B cell (primary cell): ENCODE measurements at regions not wholly inside any gene's neighbourhood (a gene's known extent, or its start where the extent isn't known, plus 50 kb on each side); places are given as distances from the start of the nearest gene placed in this dataset.

Source experiments
- EZH2 ChIP-seq: IDR thresholded peaks from 2 replicates; pipeline ENCODE4 v1.6.1; 2012; ENCODE audit warnings: borderline replicate concordance, low read depth, mild to moderate bottlenecking, moderate library complexity, low read length; ENCODE audit not compliant: insufficient read depth, poor library complexity, severe bottlenecking
- TF ChIP-seq, protein P1 (sequence below): fragments of 200-600 bp; IDR thresholded peaks from one replicate; pipeline ENCODE4 v1.8.0; 2022; ENCODE audit warnings: antibody characterized with exemption, mild to moderate bottlenecking

DNA sequence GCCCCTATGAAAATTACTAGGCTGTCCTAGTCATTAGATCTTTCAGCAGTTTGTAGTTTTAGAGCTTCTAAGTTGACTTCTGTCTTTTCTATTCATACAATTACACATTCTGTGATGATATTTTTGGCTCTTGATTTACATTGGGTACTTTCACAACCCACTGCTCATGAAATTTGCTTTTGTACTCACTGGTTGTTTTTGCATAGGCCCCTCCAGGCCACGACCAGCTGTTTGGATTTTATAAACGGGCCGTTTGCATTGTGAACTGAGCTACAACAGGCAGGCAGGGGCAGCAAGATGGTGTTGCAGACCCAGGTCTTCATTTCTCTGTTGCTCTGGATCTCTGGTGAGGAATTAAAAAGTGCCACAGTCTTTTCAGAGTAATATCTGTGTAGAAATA is 193.8 kb downstream of the RPIA start:
- TF ChIP-seq, protein P1, sequence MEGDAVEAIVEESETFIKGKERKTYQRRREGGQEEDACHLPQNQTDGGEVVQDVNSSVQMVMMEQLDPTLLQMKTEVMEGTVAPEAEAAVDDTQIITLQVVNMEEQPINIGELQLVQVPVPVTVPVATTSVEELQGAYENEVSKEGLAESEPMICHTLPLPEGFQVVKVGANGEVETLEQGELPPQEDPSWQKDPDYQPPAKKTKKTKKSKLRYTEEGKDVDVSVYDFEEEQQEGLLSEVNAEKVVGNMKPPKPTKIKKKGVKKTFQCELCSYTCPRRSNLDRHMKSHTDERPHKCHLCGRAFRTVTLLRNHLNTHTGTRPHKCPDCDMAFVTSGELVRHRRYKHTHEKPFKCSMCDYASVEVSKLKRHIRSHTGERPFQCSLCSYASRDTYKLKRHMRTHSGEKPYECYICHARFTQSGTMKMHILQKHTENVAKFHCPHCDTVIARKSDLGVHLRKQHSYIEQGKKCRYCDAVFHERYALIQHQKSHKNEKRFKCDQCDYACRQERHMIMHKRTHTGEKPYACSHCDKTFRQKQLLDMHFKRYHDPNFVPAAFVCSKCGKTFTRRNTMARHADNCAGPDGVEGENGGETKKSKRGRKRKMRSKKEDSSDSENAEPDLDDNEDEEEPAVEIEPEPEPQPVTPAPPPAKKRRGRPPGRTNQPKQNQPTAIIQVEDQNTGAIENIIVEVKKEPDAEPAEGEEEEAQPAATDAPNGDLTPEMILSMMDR = no peak
- TF ChIP-seq EZH2 = no peak
